Left lung (tissue), 4 donors: ENCODE measurements at regions not wholly inside any gene's neighbourhood (a gene's known extent, or its start where the extent isn't known, plus 50 kb on each side); places are given as distances from the start of the nearest gene placed in this dataset.

Source experiments
- ATAC-seq: fragments of 200-7000 bp; cut with Tn5 transposase; one replicate; pipeline ENCODE4 v1.9.1; 2020; ENCODE audit warnings: moderate library complexity
- DNase-seq, 4 donors: peaks; one replicate each; pipeline ENCODE4 v3.0.0-alpha.2; 2013 to 2020
- H3K27ac ChIP-seq, 2 donors: fragments of 200-600 bp; sonication (generic) in 1 of 2; one replicate each; pipeline versions ENCODE4 v1.5.0 to v1.8.0; 2020 to 2021
- H3K27me3 ChIP-seq, 2 donors: fragments of 200-600 bp; sonication (generic) in 1 of 2; one replicate each; pipeline versions ENCODE4 v1.5.0 to v1.8.0; 2020 to 2021
- H3K36me3 ChIP-seq, 2 donors: fragments of 200-600 bp; sonication (generic) in 1 of 2; one replicate each; pipeline versions ENCODE4 v1.5.0 to v1.8.0; 2020 to 2021
- H3K4me1 ChIP-seq, 2 donors: fragments of 200-600 bp; one replicate each; pipeline ENCODE4 v1.8.0; 2021
- H3K4me3 ChIP-seq, 2 donors: fragments of 200-600 bp; sonication (generic) in 1 of 2; one replicate each; pipeline versions ENCODE4 v1.5.0 to v1.8.0; 2020 to 2021; ENCODE audit warnings: mild to moderate bottlenecking in 1 of 2
- H3K9me3 ChIP-seq, 2 donors: fragments of 200-600 bp; sonication (generic) in 1 of 2; one replicate each; pipeline versions ENCODE4 v1.5.0 to v1.8.0; 2020 to 2021
- intact Hi-C, 2 donors: fragments of 100-400 bp; cut with DNase I; formaldehyde crosslinking; loops; one replicate each; pipeline versions ENCODE4 v1.11.2 to v1.14.2; 2022
- TF ChIP-seq, protein P1 (sequence below), 2 donors: fragments of 200-600 bp; sonication (generic) in 1 of 2; IDR thresholded peaks; one replicate each; pipeline versions ENCODE4 v1.5.0 to v1.8.0; 2021; ENCODE audit warnings: antibody characterized with exemption in 2 of 2
- donor health status: DM: no; HTN: yes; CAD: no.
- donor health status: DM: no; HTN: no; CAD: no.

DNA sequence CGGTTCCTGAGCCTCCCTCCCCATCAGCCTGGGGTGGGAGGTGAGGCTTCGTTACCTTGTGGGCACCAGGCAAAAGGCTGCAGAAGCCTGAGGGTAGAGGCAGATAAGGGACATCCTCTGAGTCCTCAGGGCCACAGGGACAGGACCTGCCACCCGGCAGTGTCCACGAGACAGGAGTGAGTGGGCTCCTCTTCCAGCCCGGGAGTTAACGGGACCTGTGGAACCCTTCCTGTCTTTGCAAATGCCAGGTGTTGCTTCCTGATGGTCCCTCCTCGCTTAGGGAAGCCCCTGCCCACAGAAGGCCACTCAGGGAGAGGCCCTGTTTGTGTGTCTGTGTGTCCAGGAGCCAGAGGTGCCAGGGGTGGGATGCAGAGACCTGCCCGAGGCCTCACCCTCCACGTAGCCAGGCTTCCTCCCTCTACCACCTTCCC is 111.1 kb upstream of the ALDH1A3 start:
- H3K4me1 ChIP-seq: peaks cover 0 to 4% of the 10 kb centered on the region in 2 donors
- H3K4me3 ChIP-seq: no peak overlapping the region
- H3K36me3 ChIP-seq: no peaks in the 10 kb centered on the region
- peaks cover 0 to 12% of the 10 kb centered on the region in 2 donors for H3K27me3 ChIP-seq
- no peak for DNase-seq
- no peaks in the 10 kb centered on the region for H3K9me3 ChIP-seq
- intact Hi-C loops: no loop called here
- TF ChIP-seq, protein P1, sequence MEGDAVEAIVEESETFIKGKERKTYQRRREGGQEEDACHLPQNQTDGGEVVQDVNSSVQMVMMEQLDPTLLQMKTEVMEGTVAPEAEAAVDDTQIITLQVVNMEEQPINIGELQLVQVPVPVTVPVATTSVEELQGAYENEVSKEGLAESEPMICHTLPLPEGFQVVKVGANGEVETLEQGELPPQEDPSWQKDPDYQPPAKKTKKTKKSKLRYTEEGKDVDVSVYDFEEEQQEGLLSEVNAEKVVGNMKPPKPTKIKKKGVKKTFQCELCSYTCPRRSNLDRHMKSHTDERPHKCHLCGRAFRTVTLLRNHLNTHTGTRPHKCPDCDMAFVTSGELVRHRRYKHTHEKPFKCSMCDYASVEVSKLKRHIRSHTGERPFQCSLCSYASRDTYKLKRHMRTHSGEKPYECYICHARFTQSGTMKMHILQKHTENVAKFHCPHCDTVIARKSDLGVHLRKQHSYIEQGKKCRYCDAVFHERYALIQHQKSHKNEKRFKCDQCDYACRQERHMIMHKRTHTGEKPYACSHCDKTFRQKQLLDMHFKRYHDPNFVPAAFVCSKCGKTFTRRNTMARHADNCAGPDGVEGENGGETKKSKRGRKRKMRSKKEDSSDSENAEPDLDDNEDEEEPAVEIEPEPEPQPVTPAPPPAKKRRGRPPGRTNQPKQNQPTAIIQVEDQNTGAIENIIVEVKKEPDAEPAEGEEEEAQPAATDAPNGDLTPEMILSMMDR (IDR thresholded peaks at IDR 0.05): no peak
- no peak for ATAC-seq
- no peak overlapping the region for H3K27ac ChIP-seq

GRCh38 chr15:100769043-100769974 is 110.3 kb upstream of the ALDH1A3 start:
- ATAC-seq: no peak
- no peak overlapping the region for H3K27ac ChIP-seq
- H3K9me3 ChIP-seq: no peaks in the 10 kb centered on the region
- DNase-seq: no peak
- peaks cover 0 to 4% of the 10 kb centered on the region in 2 donors for H3K4me1 ChIP-seq
- H3K4me3 ChIP-seq: no peak overlapping the region
- intact Hi-C loops: no loop called here
- H3K27me3 ChIP-seq: peaks cover 0 to 12% of the 10 kb centered on the region in 2 donors
- TF ChIP-seq, protein P1 (IDR thresholded peaks at IDR 0.05): no peak
- no peaks in the 10 kb centered on the region for H3K36me3 ChIP-seq

DNA sequence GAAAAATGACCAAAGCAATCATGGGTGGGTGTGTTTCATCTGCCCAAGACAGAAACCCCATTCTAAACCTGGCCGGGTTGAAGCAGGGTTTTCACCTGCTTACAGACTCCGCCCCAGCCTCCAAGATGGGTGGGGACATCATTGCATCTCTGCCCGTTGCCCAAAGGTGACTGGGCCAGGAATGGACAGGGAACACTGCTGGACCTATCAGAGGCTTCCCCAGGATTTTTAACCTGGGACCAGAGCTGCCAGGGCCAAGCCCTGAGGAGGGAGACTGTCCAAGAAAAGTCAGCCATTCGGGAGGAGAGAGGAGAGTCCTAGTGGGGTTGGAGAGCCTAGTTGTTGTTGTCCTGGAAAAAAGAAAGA is 109.7 kb upstream of the ALDH1A3 start:
- Histone ChIP-seq H3K27me3 (peaks cover 0 to 12% of the 10 kb centered on the region in 2 donors), H3K9me3 (no peaks in the 10 kb centered on the region), H3K4me1 (peaks cover 0 to 2% of the 10 kb centered on the region in 2 donors), H3K4me3 (no peak overlapping the region), H3K36me3 (no peaks in the 10 kb centered on the region), H3K27ac (no peak overlapping the region)
- DNase-seq (no peak), ATAC-seq (no peak)
- TF ChIP-seq, protein P1 (IDR thresholded peaks at IDR 0.05): no peak
- intact Hi-C loops: no loop called here

DNA sequence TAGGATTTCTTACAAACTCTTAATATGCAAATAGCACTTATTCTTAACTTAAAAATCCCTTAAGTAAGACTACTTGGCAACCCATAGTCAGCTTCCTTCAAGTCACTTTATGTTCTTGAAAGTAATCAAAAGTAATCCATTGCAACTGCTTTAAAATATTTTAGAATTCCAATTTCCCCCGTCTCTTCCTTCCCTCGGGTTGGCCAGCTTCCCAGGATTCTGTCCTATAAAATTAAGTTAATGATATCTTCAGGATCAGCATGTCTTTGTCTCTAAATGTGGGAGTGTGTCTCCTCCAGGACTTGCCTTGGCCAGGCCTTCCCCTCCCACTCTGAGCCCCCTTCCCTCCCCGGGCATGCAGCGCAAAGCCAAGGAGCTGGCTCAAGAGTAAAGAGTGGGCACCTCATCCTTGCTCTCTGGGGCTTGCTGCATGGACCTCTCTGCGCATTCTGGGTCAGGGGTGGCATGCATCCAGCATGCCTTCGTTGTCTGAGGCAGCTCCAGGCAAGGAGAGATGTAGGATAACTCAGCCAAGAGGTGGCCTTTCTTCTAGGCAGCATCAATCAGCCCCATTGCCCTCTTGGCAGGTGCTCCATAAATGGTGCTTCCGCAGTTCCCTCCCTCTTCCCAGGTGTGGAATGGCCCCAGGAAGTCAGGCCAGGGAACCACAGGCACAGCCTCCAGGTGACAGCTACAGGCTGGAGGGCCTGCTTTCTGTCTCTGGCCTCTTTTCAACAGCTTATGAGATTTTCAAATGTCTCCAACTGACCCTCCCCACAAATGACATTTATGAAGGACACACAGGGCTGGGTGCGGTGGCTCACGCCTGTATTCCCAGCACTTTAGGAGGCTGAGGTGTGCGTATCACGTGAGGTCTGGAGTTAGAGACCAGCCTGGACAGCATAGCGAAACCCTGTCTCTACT is 108.7 kb upstream of the ALDH1A3 start:
- Histone ChIP-seq H3K9me3 (no peaks in the 10 kb centered on the region), H3K36me3 (no peaks in the 10 kb centered on the region), H3K4me1 (no peaks in the 10 kb centered on the region), H3K4me3 (no peak overlapping the region), H3K27me3 (peaks cover 0 to 8% of the 10 kb centered on the region in 2 donors), H3K27ac (no peak overlapping the region)
- TF ChIP-seq, protein P1 (IDR thresholded peaks at IDR 0.05): no peak
- ATAC-seq (no peak), DNase-seq (no peak)
- intact Hi-C loops: no loop called here

GRCh38 chr15:100771746-100772145 is 107.9 kb upstream of the ALDH1A3 start:
- no peak for DNase-seq

More at GRCh38 chr15:100771746-100772145, 107.9 kb upstream of the ALDH1A3 start:
- no peaks in the 10 kb centered on the region for H3K36me3 ChIP-seq
- no peaks in the 10 kb centered on the region for H3K27me3 ChIP-seq
- TF ChIP-seq, protein P1 (IDR thresholded peaks at IDR 0.05): no peak
- no peak overlapping the region for H3K27ac ChIP-seq
- intact Hi-C loops: no loop called here
- H3K4me1 ChIP-seq: no peaks in the 10 kb centered on the region
- no peak for ATAC-seq
- H3K4me3 ChIP-seq: no peak overlapping the region
- no peaks in the 10 kb centered on the region for H3K9me3 ChIP-seq
